ENCODE measurements at regions not wholly inside any gene's neighbourhood (a gene's known extent, or its start where the extent isn't known, plus 50 kb on each side); places are given as distances from the start of the nearest gene placed in this dataset.
"Not testable (repeated sequence)": the region's sequence is repeated elsewhere in the genome, so short reads cannot be mapped to it uniquely, and the experiment has no call there.

DNA sequence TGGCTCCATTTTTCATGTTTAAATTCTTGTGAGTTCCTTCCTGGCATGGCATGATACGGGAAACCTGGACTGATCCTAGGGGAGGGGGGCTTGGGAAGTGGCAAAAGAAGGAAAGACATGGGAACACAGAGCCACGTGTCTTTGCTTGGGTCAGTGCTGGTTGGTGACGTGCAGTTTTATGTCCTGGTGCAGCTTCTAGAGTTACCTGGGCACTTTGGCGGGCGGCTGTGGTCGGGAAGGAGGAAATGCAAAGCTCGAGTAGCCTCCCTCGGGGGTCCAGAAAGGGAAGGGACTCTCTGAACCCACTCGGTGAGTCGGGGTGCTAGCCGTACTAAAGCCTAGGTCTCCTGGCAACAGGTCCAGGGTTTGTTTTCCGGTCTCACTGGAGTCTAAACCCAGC is 94.6 kb downstream of the APOB start:
- no peak for FAIRE-seq
- no peak for DNase-seq (ENCODE audit: low spot score in 2 of 2)

- FAIRE-seq (no peak), DNase-seq (ENCODE audit: low spot score in 2 of 2) (no peak)
These were observed 97.4 kb downstream of the APOB start for GRCh38 chr2:20946468-20946867.

- DNase-seq (ENCODE audit: low spot score in 2 of 2); FAIRE-seq: not testable (repeated sequence)
These were observed 100.2 kb downstream of the APOB start for GRCh38 chr2:20943721-20944120.

GRCh38 chr2:20942646-20943125 is 101.2 kb downstream of the APOB start:
- DNase-seq (ENCODE audit: low spot score in 2 of 2) = no peak
- no peak for FAIRE-seq

DNA sequence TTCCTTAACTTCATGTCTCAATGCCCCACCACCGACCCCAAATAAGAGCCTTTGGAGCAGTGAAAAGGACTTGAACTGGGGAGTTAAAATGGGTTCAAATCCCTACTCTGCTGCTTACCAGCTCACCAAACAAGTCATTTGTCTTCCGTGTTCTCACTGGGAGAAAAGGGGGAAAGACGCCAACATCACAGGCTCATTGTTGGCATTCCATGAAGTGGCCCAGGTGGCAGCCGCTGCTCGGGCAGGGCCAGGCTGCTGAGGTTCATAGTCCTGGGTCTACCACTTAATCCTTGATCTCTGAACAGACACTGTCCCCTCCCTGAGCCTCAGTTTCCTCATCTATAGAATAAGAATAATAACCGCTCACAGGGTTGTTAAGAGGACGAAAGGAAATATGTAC is 103.0 kb downstream of the APOB start:
- no peak for FAIRE-seq

GRCh38 chr2:20939931-20940795 is 103.7 kb downstream of the APOB start:
- FAIRE-seq = no peak
- DNase-seq (ENCODE audit: low spot score in 2 of 2) = no peak

More for the DNA sequence above, 103.0 kb downstream of the APOB start:
- DNase-seq (ENCODE audit: low spot score in 2 of 2) = no peak

GRCh38 chr2:20937353-20937752 is 106.5 kb downstream of the APOB start:
- no peak for FAIRE-seq

DNA sequence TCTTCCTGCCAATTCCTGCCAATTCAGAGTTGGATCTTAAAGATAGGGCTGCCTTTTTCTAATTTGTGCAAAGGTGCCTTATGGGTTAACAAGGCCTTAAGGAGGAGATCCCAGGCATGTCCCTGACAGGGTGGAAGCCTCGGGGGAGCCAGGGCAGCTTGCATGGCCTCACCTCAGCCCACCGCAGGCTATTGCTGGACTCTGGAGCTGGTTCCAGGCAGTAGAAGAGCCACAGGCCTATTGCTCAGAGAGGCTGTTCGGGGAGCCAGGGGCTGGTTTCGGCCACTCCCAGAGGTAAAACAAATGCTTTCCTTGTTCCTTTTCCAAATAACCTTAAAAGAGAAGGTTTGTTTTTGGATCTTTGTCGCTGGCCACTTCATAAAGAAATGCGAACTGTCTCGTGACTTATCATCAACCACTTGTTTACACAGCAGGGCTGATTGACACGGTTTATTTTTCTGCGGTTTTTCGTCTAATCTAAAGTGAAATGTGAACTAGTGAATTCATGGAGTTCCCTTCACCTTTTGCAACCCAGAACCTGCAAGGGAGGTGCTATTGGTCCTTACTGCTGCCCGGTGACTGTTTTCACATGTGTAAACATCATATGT is 108.6 kb downstream of the APOB start:
- FAIRE-seq (no peak), DNase-seq (ENCODE audit: low spot score in 2 of 2) (no peak)

More at GRCh38 chr2:20937353-20937752, 106.5 kb downstream of the APOB start:
- no peak for DNase-seq (ENCODE audit: low spot score in 2 of 2)

DNA sequence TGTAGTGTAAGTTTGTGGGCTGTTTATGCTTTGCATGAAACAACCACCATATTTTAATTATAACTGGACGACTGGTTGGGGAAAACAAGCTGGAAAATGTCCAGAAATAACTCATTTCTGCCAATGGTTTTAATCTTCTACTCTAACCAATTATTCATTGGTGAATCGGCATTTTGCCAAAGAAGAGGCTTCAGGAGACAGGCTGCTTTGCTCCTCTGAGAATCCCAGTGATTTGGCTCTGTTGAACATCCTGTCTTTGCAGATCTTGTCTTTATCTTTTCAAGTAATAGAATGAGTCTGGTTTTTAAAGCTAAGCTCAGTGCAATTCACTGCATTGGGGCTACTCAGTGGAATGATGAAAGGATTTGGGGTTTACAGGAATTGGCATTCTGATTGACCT is 109.6 kb downstream of the APOB start:
- DNase-seq (ENCODE audit: low spot score in 2 of 2) (no peak), FAIRE-seq (no peak)

GRCh38 chr2:20933714-20934113 is 110.2 kb downstream of the APOB start:
- FAIRE-seq (no peak), DNase-seq (ENCODE audit: low spot score in 2 of 2) (no peak)

GRCh38 chr2:20931346-20931745 is 108.4 kb upstream of the LDAH start:
- DNase-seq (ENCODE audit: low spot score in 2 of 2) (no peak), FAIRE-seq (no peak)

DNA sequence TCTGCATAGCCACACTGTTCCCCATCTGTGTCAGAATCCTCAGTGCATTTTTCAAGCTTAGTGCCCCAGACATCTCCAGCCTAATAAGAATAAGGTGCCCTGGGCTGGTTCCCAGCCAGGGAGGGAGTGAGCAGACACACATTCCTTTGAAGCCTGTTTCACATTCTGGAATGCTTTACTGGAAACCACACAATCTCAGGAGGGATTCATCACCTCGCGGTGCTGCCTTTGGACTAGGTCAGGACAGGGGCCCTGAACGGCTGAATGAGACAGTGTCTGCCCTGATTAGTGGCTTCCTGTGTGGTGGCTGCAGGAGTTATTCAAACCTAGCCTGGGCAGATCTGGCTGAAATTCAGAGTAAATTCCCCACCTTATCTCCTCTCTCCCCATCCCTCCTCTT is 108.0 kb upstream of the LDAH start:
- no peak for FAIRE-seq
- no peak for DNase-seq (ENCODE audit: low spot score in 2 of 2)

- FAIRE-seq (no peak), DNase-seq (ENCODE audit: low spot score in 2 of 2) (no peak)
These were observed 106.8 kb upstream of the LDAH start for GRCh38 chr2:20929721-20930120.

DNA sequence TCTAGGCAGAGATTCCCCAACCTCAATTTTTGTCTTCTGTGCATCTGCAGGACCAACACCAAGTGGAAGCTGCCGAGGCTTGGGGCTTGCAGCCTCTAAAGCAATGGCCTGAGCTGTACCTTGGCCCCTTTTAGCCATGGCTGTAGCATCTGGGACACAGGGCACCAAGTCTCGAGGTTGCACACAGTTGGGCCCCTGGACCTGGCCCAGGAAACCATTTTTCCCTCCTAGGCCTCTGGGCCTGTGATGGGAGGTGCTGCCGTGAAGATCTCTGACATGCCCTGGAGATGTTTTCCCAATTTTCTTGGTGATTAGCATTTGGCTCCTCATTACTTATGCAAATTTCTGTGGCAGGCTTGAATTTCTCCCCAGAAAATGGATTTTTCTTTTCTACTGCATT is 105.7 kb upstream of the LDAH start:
- FAIRE-seq (no peak), DNase-seq (ENCODE audit: low spot score in 2 of 2) (no peak)

- no peak for FAIRE-seq
These were observed 102.5 kb upstream of the LDAH start for GRCh38 chr2:20925265-20925889.

GRCh38 chr2:20919297-20919800 is 96.4 kb upstream of the LDAH start:
- FAIRE-seq (no peak), DNase-seq (ENCODE audit: low spot score in 2 of 2) (no peak)

More at GRCh38 chr2:20925265-20925889, 102.5 kb upstream of the LDAH start:
- DNase-seq (ENCODE audit: low spot score in 2 of 2) = no peak

DNA sequence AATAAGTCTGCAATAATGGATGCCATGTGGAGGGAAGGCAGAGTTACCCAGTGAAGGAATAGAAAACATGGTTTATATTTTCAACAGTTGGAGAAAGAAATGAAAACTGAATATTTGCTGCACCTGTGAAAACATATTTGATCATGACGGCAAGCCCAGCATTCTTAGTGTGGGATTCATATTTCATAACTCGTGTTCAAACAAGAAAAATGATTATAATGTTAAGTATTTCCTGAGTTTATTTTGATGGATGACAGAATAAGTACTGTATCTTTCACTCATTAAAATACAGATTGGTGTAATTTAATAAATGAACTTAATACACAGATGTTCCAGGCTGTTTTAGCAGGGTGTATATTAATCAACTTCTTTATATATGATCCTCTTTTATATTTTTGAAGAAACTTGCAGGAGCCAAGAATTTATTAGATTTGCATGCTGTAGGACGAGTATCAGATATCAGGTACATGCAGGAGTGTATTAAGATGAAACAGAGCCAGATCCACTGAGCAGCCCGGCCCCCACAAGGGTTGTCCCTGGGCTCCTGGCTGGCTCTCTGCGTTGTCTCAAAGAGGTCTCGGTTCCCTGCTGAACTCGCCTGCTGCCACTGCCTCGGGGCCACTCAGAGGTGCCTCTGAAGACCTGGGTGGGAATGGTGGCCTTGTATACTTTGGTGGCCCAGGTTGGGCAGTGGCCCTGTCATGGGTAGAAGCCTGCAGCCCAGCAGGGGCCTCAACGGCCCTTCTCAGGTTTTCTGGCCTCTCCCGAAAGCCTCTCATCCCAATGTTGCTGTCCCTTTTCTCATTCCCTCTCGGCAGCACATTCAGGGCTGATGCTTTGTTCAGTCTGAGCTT is 95.0 kb upstream of the LDAH start:
- FAIRE-seq (no peak), DNase-seq (ENCODE audit: low spot score in 2 of 2) (no peak)

DNA sequence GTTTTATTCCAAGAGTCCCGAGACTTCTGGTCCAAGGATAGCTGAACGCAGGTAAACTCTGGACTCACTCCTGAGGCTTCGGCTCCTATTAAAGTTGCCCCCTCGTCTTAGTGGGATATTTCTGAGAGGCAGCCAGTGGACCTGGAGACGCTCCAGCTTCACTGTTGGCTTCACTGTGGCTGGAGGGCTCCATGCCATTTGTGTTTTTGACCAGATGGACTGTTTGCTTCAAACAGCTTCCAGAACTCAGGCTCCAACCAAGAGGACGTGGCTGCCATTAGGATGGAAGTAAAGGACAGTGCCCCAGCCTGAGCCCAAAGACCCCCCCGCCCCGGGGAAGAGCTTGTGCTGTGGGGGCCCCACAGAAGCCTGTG is 94.4 kb upstream of the LDAH start:
- no peak for FAIRE-seq
- no peak for DNase-seq (ENCODE audit: low spot score in 2 of 2)

- FAIRE-seq = no peak
- peak in 1 of 2 donors; percentile 14 for DNase-seq (ENCODE audit: low spot score in 2 of 2)
These were observed 93.8 kb upstream of the LDAH start for GRCh38 chr2:20916604-20917286.

DNA sequence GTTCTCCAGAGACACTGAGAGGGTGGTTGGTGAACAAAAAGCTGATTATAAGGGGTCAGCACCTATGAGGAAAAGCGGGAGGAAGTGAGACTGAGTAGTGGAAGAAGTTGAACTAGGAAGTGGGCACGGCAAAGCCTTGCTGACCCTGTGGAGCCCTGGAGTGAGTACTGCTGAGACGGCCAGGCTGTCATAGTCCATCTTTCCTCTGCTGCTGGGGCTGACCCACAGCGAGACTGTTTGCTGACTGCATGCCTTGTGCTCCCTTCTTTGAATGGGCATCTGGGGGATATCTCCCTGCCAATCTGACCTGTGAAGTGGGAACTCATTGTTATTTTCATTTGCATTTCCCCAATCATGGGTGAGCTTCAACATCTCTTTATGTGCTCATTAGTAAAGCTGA is 92.4 kb upstream of the LDAH start:
- DNase-seq (ENCODE audit: low spot score in 2 of 2) = no peak
- FAIRE-seq = no peak
